GM12875 (cell line): ENCODE measurements at regions not wholly inside any gene's neighbourhood (a gene's known extent, or its start where the extent isn't known, plus 50 kb on each side); places are given as distances from the start of the nearest gene placed in this dataset.

ENCODE experiments used
- H3K4me3 ChIP-seq: one replicate; pipeline ENCODE4 v1.5.1; 2011; ENCODE audit warnings: low read depth, low read length, control low read depth
- TF ChIP-seq, protein P1 (sequence below): IDR thresholded peaks from 2 replicates; pipeline ENCODE4 v1.5.1; 2011; ENCODE audit warnings: low read depth, mild to moderate bottlenecking, control low read depth, inconsistent platforms, low read length, moderate library complexity, borderline replicate concordance; ENCODE audit not compliant: insufficient read depth

GRCh38 chr1:5012249-5012648 is 357.8 kb downstream of the AJAP1 start:
- H3K4me3 ChIP-seq, result no peak overlapping the region
- TF ChIP-seq, protein P1, sequence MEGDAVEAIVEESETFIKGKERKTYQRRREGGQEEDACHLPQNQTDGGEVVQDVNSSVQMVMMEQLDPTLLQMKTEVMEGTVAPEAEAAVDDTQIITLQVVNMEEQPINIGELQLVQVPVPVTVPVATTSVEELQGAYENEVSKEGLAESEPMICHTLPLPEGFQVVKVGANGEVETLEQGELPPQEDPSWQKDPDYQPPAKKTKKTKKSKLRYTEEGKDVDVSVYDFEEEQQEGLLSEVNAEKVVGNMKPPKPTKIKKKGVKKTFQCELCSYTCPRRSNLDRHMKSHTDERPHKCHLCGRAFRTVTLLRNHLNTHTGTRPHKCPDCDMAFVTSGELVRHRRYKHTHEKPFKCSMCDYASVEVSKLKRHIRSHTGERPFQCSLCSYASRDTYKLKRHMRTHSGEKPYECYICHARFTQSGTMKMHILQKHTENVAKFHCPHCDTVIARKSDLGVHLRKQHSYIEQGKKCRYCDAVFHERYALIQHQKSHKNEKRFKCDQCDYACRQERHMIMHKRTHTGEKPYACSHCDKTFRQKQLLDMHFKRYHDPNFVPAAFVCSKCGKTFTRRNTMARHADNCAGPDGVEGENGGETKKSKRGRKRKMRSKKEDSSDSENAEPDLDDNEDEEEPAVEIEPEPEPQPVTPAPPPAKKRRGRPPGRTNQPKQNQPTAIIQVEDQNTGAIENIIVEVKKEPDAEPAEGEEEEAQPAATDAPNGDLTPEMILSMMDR, result no peak

DNA sequence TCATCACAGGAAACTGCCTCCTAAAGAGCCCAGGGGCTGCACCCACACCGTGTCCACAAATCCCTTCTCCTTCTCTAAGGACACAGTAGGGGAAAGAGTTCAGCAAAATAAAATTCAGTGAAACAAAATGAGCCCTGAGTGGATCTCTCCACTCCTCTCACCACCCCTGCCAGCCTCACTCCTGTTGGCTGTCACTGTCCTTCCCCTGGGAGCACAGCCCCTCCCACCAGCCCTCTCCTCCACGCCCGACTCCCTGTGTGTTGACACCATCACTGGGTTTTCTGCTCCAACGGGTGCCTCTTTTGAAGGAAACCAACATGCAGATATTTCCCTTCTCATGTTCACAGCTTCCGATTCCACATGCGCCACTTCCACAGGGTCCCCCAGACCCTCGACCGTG is 356.2 kb downstream of the AJAP1 start:
- TF ChIP-seq, protein P1, result no peak

DNA sequence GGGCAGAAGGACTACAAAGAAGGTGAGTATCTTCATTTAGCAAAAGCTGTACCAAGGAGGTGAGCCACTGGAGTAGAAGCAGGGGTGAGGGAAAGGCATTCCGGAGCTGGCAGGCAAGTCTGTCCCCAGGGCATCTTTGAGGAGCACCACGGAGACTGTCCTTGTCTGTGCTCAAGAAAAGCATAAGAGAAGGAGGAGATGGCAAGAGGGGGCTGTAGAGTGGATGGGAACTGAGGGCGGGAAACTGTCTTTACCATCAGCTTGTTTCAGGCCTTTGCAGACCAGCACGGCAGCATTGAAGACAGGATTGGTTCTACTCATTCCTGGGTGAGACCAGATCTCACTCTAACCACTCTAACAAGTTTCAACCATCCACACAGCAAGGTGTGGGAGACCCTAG is 355.8 kb downstream of the AJAP1 start:
- H3K4me3 ChIP-seq, result no peak overlapping the region
- TF ChIP-seq, protein P1, result no peak

More for the DNA sequence above, 356.2 kb downstream of the AJAP1 start:
- H3K4me3 ChIP-seq, result no peak overlapping the region

- H3K4me3 ChIP-seq, result no peak overlapping the region
- TF ChIP-seq, protein P1, result no peak
These were observed 355.1 kb downstream of the AJAP1 start for GRCh38 chr1:5009376-5010065.

- no peak overlapping the region for H3K4me3 ChIP-seq
- TF ChIP-seq, protein P1, result no peak
These were observed 350.8 kb downstream of the AJAP1 start for GRCh38 chr1:5005171-5005570.

DNA sequence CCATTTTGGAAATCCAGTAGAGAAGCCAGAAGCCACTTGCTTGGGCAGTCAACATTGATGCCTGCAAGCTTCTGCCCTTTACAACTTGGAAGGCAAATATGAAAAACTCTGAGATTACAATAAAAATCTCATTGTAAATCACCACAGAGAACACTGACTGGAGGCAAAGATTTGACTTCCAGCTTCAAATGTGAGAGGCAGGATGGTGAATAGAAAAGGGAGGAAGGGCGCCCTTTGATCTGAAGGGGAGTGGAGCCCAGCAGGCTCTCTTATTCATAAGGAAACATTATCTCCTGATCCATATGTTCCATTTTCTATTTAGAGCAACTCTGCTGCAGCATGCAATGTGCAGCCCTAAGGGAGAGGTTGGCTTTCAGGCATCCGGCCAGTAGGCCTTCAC is 348.3 kb downstream of the AJAP1 start:
- no peak overlapping the region for H3K4me3 ChIP-seq
- TF ChIP-seq, protein P1, result no peak

DNA sequence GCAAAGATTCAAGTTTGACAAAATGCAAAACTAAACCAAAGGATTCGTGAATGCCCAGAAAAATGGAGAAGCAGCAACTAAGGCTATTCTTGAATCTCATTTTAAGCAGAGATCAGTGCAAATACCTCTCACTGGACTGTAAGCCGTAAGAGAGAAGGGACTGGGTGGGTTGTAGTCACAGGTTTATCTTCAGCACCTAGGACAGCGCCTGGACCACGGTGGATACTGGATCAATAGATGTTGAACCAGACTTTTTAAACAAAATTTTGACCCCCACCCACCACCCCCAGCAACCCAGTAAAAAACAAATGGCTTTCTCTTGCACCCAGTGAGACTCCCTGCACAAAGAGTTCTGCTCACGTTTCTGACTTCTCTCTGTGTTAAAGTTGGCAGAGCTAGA is 347.1 kb downstream of the AJAP1 start:
- no peak overlapping the region for H3K4me3 ChIP-seq
- TF ChIP-seq, protein P1, result no peak
